ENCODE measurements at regions not wholly inside any gene's neighbourhood (a gene's known extent, or its start where the extent isn't known, plus 50 kb on each side); places are given as distances from the start of the nearest gene placed in this dataset.

DNA sequence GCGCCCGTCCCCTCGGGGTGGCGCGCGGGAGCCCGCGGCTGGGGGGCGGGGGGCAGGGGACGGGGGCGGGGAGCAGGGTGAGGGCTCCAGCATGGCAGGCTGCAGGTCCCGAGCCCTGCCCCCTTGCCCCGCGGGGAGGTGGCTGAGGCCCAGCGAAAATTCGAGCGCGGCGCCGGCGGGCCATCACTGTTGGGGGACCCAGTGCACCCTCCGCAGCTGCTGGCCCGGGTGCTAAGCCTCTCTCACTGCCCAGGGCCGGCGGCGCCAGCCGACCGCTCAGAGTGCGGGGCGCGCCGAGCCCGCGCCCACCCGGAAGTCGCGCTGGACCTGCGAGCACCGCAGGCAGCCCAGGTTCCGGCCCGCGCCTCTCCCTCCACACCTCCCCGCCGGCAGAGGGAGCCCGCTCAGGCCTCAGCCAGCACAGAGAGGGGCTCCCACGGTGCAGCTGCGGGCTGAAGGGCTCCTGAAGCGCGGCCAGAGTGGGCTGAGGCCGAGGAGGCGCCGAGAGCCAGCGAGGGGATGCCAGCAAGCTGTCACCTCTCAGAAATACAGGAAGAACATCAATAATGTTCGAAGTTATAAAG, 290.8 kb upstream of the PRSS16 start (continued):
- peak; percentile 79 for TF ChIP-seq MED1 (CRISPR knock-in tag; IDR thresholded peaks at IDR 0.05)
- TF ChIP-seq ZNF124 (CRISPR knock-in tag; IDR thresholded peaks at IDR 0.05), result peak; percentile 59; the same call in 1 of the 2 replicates
- peak; percentile 81 for TF ChIP-seq RBFOX2 (IDR thresholded peaks at IDR 0.05; ENCODE audit: low read depth, low read length)
- TF ChIP-seq, protein P1, sequence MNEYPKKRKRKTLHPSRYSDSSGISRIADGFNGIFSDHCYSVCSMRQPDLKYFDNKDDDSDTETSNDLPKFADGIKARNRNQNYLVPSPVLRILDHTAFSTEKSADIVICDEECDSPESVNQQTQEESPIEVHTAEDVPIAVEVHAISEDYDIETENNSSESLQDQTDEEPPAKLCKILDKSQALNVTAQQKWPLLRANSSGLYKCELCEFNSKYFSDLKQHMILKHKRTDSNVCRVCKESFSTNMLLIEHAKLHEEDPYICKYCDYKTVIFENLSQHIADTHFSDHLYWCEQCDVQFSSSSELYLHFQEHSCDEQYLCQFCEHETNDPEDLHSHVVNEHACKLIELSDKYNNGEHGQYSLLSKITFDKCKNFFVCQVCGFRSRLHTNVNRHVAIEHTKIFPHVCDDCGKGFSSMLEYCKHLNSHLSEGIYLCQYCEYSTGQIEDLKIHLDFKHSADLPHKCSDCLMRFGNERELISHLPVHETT (CRISPR knock-in tag; conservative IDR thresholded peaks at IDR 0.05), result 0 out of 2 replicates have a peak, but pooled peaks have one; percentile 38
- TF ChIP-seq HMG20A (CRISPR knock-in tag; IDR thresholded peaks at IDR 0.05; ENCODE audit: borderline replicate concordance), result peak; percentile 32; the same call in 1 of the 2 replicates
- peak; percentile 36; the same call in 1 of the 2 replicates for TF ChIP-seq HOXD1 (CRISPR knock-in tag; IDR thresholded peaks at IDR 0.05)
- peak; percentile 51 for TF ChIP-seq HNRNPLL (IDR thresholded peaks at IDR 0.05; ENCODE audit: low read depth, low read length, poor library complexity, severe bottlenecking)
- peak; percentile 92 for TF ChIP-seq IRF2 (CRISPR knock-in tag; IDR thresholded peaks at IDR 0.05)
- TF ChIP-seq, protein P2, sequence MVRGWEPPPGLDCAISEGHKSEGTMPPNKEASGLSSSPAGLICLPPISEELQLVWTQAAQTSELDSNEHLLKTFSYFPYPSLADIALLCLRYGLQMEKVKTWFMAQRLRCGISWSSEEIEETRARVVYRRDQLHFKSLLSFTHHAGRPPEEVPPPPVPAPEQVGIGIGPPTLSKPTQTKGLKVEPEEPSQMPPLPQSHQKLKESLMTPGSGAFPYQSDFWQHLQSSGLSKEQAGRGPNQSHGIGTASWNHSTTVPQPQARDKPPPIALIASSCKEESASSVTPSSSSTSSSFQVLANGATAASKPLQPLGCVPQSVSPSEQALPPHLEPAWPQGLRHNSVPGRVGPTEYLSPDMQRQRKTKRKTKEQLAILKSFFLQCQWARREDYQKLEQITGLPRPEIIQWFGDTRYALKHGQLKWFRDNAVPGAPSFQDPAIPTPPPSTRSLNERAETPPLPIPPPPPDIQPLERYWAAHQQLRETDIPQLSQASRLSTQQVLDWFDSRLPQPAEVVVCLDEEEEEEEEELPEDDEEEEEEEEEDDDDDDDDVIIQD (CRISPR knock-in tag; IDR thresholded peaks at IDR 0.05; ENCODE audit: low read depth), result peak; percentile 85
- peak; percentile 36; the same call in 1 of the 2 replicates for TF ChIP-seq SOX5 (CRISPR knock-in tag; IDR thresholded peaks at IDR 0.05; ENCODE audit: borderline replicate concordance)
- peak; percentile 23; the same call in 1 of the 2 replicates for TF ChIP-seq POGK (CRISPR knock-in tag; conservative IDR thresholded peaks at IDR 0.05)
- peak; percentile 65; the same call in 1 of the 2 replicates for TF ChIP-seq YEATS2 (CRISPR knock-in tag; IDR thresholded peaks at IDR 0.05; ENCODE audit: borderline replicate concordance)
- peak; percentile 47; the same call in 1 of the 2 replicates for TF ChIP-seq PHF21A (CRISPR knock-in tag; IDR thresholded peaks at IDR 0.05)
- peak; percentile 88 for TF ChIP-seq CBX1 (IDR thresholded peaks at IDR 0.05; ENCODE audit: low read depth)
- peak; percentile 71; the same call in 1 of the 2 replicates for TF ChIP-seq TFDP1 (CRISPR knock-in tag; IDR thresholded peaks at IDR 0.05; ENCODE audit: borderline replicate concordance)
- TF ChIP-seq, protein P3, sequence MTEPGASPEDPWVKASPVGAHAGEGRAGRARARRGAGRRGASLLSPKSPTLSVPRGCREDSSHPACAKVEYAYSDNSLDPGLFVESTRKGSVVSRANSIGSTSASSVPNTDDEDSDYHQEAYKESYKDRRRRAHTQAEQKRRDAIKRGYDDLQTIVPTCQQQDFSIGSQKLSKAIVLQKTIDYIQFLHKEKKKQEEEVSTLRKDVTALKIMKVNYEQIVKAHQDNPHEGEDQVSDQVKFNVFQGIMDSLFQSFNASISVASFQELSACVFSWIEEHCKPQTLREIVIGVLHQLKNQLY (CRISPR knock-in tag; IDR thresholded peaks at IDR 0.05), result 0 out of 2 replicates have a peak, but pooled peaks have one; percentile 46
- TF ChIP-seq RFXAP (CRISPR knock-in tag; IDR thresholded peaks at IDR 0.05; ENCODE audit: borderline replicate concordance), result peak; percentile 82
- peak; percentile 87 for TF ChIP-seq ZNF331 (CRISPR knock-in tag; IDR thresholded peaks at IDR 0.05)
- peak; percentile 88 for TF ChIP-seq ZFY (CRISPR knock-in tag; IDR thresholded peaks at IDR 0.05)
- TF ChIP-seq TSC22D2 (CRISPR knock-in tag; IDR thresholded peaks at IDR 0.05; ENCODE audit: borderline replicate concordance), result 0 out of 2 replicates have a peak, but pooled peaks have one; percentile 71
- TF ChIP-seq HOXA3 (CRISPR knock-in tag; IDR thresholded peaks at IDR 0.05), result peak; percentile 92
- TF ChIP-seq, protein P4, sequence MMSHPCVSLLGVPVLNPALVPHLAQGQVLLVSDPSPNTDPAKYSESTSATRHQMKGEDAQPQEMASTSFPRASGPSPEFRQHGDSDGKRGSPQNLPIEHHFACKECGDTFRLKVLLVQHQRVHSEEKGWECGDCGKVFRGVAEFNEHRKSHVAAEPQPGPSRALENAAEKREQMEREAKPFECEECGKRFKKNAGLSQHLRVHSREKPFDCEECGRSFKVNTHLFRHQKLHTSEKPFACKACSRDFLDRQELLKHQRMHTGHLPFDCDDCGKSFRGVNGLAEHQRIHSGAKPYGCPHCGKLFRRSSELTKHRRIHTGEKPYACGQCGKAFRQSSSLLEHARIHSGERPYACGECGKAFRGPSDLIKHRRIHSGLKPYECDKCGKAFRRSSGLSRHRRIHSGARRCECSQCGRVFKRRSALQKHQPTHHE (CRISPR knock-in tag; IDR thresholded peaks at IDR 0.05; ENCODE audit: borderline replicate concordance), result peak; percentile 74; the same call in 1 of the 2 replicates

Measured in HepG2 (cell line).